ENCODE measurements at regions not wholly inside any gene's neighbourhood (a gene's known extent, or its start where the extent isn't known, plus 50 kb on each side); places are given as distances from the start of the nearest gene placed in this dataset.
"Not testable (repeated sequence)": the region's sequence is repeated elsewhere in the genome, so short reads cannot be mapped to it uniquely, and the experiment has no call there.

GRCh38 chr3:151537726-151538125 is 76.9 kb upstream of the IGSF10 start:
- peaks cover 22% of the 10 kb centered on the region for H3K4me1 Mint-ChIP-seq
- WGBS, 2 experiments (ENCODE audit: insufficient coverage in 1 of 2, insufficient read length in 1 of 2), result 76 to 92% methylated on average over 2 to 3 of the region's 3 CpGs
- DNase-seq, result no peak
- no peak overlapping the region for H3K4me3 Mint-ChIP-seq
- H3K27me3 Mint-ChIP-seq (ENCODE audit: insufficient read depth), result no peaks in the 10 kb centered on the region
- Histone ChIP-seq H3K9ac (ENCODE audit: extremely low read depth, low read length, poor library complexity, severe bottlenecking) (no peak overlapping the region), H3K4me3 (ENCODE audit: low read length) (no peak overlapping the region), H3K36me3 (ENCODE audit: control insufficient read depth, insufficient read depth, low read length) (no peaks in the 10 kb centered on the region), H3K27ac (ENCODE audit: low read depth, low read length) (no peak overlapping the region), H3K27me3 (ENCODE audit: control insufficient read depth, insufficient read depth, low read length, poor library complexity, severe bottlenecking) (no peaks in the 10 kb centered on the region), H3K4me1 (ENCODE audit: control insufficient read depth, insufficient read depth, low read length) (peaks cover 8% of the 10 kb centered on the region), H3K9me3 (ENCODE audit: control insufficient read depth, low read length) (no peaks in the 10 kb centered on the region)
- H3K9me3 Mint-ChIP-seq, result peaks cover 8% of the 10 kb centered on the region
- no peak overlapping the region for H3K27ac Mint-ChIP-seq
- TF ChIP-seq CTCF (conservative IDR thresholded peaks at IDR 0.05), result no peak
- no peaks in the 10 kb centered on the region for H3K36me3 Mint-ChIP-seq (ENCODE audit: low read depth)

DNA sequence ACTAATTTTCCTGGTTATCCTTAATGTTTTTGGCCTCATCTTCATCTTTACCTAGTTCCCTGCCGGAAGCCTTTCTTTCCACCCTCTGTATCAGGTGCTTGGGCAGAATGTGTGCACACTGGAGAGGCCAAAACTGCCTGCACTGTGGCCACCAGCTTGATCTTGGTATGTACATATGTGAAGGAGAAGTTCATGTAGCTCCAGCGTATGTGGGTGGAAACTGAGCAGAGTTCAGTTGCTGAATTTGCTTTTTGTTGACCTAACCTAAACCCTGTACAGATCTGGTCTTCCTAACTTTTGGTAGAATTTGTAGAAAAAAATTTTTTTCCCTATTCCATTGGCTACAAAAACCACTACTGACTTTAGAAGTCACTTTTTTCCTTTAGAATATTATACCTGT is 65.9 kb upstream of the IGSF10 start:
- H3K4me3 Mint-ChIP-seq, result no peak overlapping the region
- H3K4me1 Mint-ChIP-seq, result no peaks in the 10 kb centered on the region
- no peaks in the 10 kb centered on the region for H3K4me1 ChIP-seq (ENCODE audit: control insufficient read depth, insufficient read depth, low read length)

GRCh38 chr3:151520105-151520504 is 59.2 kb upstream of the IGSF10 start:
- Mint-ChIP-seq H3K27ac (no peak overlapping the region), H3K27me3 (ENCODE audit: insufficient read depth) (no peaks in the 10 kb centered on the region), H3K36me3 (ENCODE audit: low read depth) (no peaks in the 10 kb centered on the region), H3K9me3 (peaks cover 10% of the 10 kb centered on the region), H3K4me1 (no peaks in the 10 kb centered on the region), H3K4me3 (no peak overlapping the region)
- H3K9ac ChIP-seq (ENCODE audit: extremely low read depth, low read length, poor library complexity, severe bottlenecking), result no peak overlapping the region
- no peak for DNase-seq
- no peak overlapping the region for H3K4me3 ChIP-seq (ENCODE audit: low read length)
- peaks cover 9% of the 10 kb centered on the region for H3K9me3 ChIP-seq (ENCODE audit: control insufficient read depth, low read length)
- H3K27me3 ChIP-seq (ENCODE audit: control insufficient read depth, insufficient read depth, low read length, poor library complexity, severe bottlenecking), result no peaks in the 10 kb centered on the region
- WGBS, 2 experiments (ENCODE audit: insufficient coverage in 1 of 2, insufficient read length in 1 of 2), result 86% methylated on average over 1 of the region's 1 CpG; no CpG with 5 or more reads in 1 of the 2 experiments
- no peaks in the 10 kb centered on the region for H3K4me1 ChIP-seq (ENCODE audit: control insufficient read depth, insufficient read depth, low read length)
- no peaks in the 10 kb centered on the region for H3K36me3 ChIP-seq (ENCODE audit: control insufficient read depth, insufficient read depth, low read length)
- no peak for TF ChIP-seq CTCF (conservative IDR thresholded peaks at IDR 0.05)
- H3K27ac ChIP-seq (ENCODE audit: low read depth, low read length), result no peak overlapping the region

More for the DNA sequence above, 65.9 kb upstream of the IGSF10 start:
- H3K36me3 ChIP-seq (ENCODE audit: control insufficient read depth, insufficient read depth, low read length), result no peaks in the 10 kb centered on the region
- 92 to 95% methylated on average over 2 of the region's 2 CpGs for WGBS, 2 experiments (ENCODE audit: insufficient coverage in 1 of 2, insufficient read length in 1 of 2)
- peaks cover 6% of the 10 kb centered on the region for H3K9me3 ChIP-seq (ENCODE audit: control insufficient read depth, low read length)
- no peak overlapping the region for H3K9ac ChIP-seq (ENCODE audit: extremely low read depth, low read length, poor library complexity, severe bottlenecking)
- DNase-seq, result no peak
- Mint-ChIP-seq H3K36me3 (ENCODE audit: low read depth) (no peaks in the 10 kb centered on the region), H3K27ac (peak overlapping the region; percentile 3), H3K9me3 (peaks cover 7% of the 10 kb centered on the region), H3K27me3 (ENCODE audit: insufficient read depth) (no peaks in the 10 kb centered on the region)
- no peak overlapping the region for H3K4me3 ChIP-seq (ENCODE audit: low read length)
- no peaks in the 10 kb centered on the region for H3K27me3 ChIP-seq (ENCODE audit: control insufficient read depth, insufficient read depth, low read length, poor library complexity, severe bottlenecking)
- no peak overlapping the region for H3K27ac ChIP-seq (ENCODE audit: low read depth, low read length)
- no peak for TF ChIP-seq CTCF (conservative IDR thresholded peaks at IDR 0.05)

DNA sequence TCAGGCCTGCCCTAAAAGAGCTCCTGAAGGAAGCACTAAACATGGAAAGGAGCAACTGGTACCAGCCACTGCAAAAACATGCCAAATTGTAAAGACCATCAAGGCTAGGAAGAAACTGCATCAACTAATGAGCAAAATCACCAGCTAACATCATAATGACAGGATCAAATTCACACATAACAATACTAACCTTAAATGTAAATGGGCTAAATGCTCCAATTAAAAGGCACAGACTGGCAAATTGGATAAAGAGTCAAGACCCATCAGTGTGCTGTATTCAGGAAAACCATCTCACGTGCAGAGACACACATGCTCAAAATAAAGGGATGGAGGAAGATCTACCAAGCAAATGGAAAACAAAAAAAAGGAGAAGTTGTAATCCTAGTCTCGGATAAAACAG is 50.6 kb upstream of the IGSF10 start:
- not testable (repeated sequence) for H3K27ac Mint-ChIP-seq; H3K27ac ChIP-seq (ENCODE audit: low read depth, low read length); H3K4me3 ChIP-seq (ENCODE audit: low read length); H3K9ac ChIP-seq (ENCODE audit: extremely low read depth, low read length, poor library complexity, severe bottlenecking); H3K4me3 Mint-ChIP-seq; H3K4me1 Mint-ChIP-seq; H3K4me1 ChIP-seq (ENCODE audit: control insufficient read depth, insufficient read depth, low read length); H3K36me3 Mint-ChIP-seq (ENCODE audit: low read depth); H3K27me3 Mint-ChIP-seq (ENCODE audit: insufficient read depth); DNase-seq; H3K27me3 ChIP-seq (ENCODE audit: control insufficient read depth, insufficient read depth, low read length, poor library complexity, severe bottlenecking); H3K36me3 ChIP-seq (ENCODE audit: control insufficient read depth, insufficient read depth, low read length)
- 97 to 100% methylated on average over 1 to 2 of the region's 2 CpGs for WGBS, 2 experiments (ENCODE audit: insufficient coverage in 1 of 2, insufficient read length in 1 of 2)
- peaks cover 14% of the 10 kb centered on the region for H3K9me3 ChIP-seq (ENCODE audit: control insufficient read depth, low read length)
- peaks cover 43% of the 10 kb centered on the region for H3K9me3 Mint-ChIP-seq
